OCI-LY7 (cell line): ENCODE measurements at regions not wholly inside any gene's neighbourhood (a gene's known extent, or its start where the extent isn't known, plus 50 kb on each side); places are given as distances from the start of the nearest gene placed in this dataset.
"Not testable (repeated sequence)": the region's sequence is repeated elsewhere in the genome, so short reads cannot be mapped to it uniquely, and the experiment has no call there.

Source experiments
- CTCF ChIP-seq: fragments of 200-600 bp; sonication (generic); conservative IDR thresholded peaks from 2 replicates; pipeline ENCODE4 v1.5.1; 2014; ENCODE audit warnings: mild to moderate bottlenecking, antibody characterized with exemption, low read length, moderate library complexity, mixed read lengths
- EZH2phosphoT487 ChIP-seq: fragments of 200-600 bp; sonication (generic); IDR thresholded peaks from 2 replicates; pipeline ENCODE4 v1.6.1; 2018; ENCODE audit warnings: low read depth, borderline replicate concordance, mild to moderate bottlenecking, mixed run types, antibody characterized with exemption, low read length, moderate library complexity, mixed read lengths

- TF ChIP-seq CTCF, EZH2phosphoT487: not testable (repeated sequence)
These were observed 185.3 kb downstream of the LMLN start for GRCh38 chr3:198145231-198145784.
